ENCODE measurements at regions not wholly inside any gene's neighbourhood (a gene's known extent, or its start where the extent isn't known, plus 50 kb on each side); places are given as distances from the start of the nearest gene placed in this dataset.

DNA sequence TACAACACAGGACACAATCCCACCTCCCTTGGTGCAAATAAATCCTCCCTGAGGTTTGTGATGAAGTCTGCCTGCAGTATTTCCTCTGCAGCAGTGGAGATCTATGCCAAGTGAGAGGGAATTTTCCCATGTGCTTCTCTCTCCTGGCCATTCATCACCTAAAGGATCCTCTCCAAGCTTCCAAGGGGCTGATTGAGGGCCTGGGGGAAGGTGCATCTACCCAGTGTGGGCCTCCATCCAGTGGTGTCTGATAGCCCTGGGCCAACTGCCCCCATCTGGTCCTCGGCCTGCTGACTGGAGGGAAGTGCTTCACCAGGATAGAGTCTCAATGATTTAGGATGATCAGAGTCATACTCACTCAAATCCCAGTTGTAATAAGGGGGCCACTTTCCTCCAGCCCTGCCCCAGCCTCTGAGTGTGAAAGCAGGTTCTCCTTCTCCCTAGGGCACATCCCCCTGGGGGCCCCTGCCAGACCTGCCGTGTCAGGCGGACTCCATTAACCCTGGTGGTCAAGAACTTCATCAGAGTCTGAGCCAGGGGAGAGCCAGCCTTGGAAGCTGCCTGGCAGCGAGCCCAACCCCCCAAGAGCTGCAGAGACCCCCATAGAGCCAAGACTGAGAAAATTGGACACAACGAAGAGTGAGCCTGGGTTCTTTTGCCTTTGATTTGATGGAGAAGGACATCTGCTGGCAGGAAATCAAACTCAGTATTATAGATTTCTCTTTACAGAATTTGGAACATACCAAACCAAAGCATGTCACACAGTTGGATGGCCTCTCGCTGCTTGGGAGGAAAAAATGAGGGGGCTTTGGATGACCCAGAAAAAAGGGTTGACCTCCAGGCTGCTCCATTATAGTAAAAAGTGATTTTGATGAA, 509.6 kb downstream of the CMPK2 start:
- Histone ChIP-seq H3K36me3 (ENCODE audit: control insufficient read depth, insufficient read depth, low read length) (no peaks in the 10 kb centered on the region), H4K5ac (ENCODE audit: low read length) (no peak overlapping the region), H3K79me1 (ENCODE audit: low read length) (no peaks in the 10 kb centered on the region), H3K18ac (ENCODE audit: low read length) (no peak overlapping the region), H3K4me1 (ENCODE audit: control insufficient read depth, low read depth, low read length) (no peaks in the 10 kb centered on the region), H3K9ac (ENCODE audit: low read length) (no peak overlapping the region), H3K23ac (ENCODE audit: low read length) (no peak overlapping the region), H2BK15ac (replicated peaks; ENCODE audit: low read depth) (no peak overlapping the region), H3K4ac (ENCODE audit: low read depth, low read length) (no peak overlapping the region), H2AK5ac (ENCODE audit: low read length) (no peak overlapping the region), H3K4me2 (ENCODE audit: low read length) (no peak overlapping the region), H3K56ac (ENCODE audit: low read length) (no peak overlapping the region), H4K8ac (ENCODE audit: low read depth, low read length) (no peak overlapping the region), H2BK120ac (ENCODE audit: low read depth, low read length) (no peak overlapping the region), H2BK5ac (ENCODE audit: low read length) (no peak overlapping the region), H3K27me3 (ENCODE audit: insufficient read depth, low read length, poor library complexity) (no peaks in the 10 kb centered on the region), H3K27ac (ENCODE audit: low read depth, low read length) (no peak overlapping the region), H3K4me3 (ENCODE audit: low read length) (no peak overlapping the region), H3K79me2 (ENCODE audit: control insufficient read depth, insufficient read depth, low read length) (no peaks in the 10 kb centered on the region)
- WGBS (ENCODE audit: extremely low coverage, insufficient coverage, low lambda C conversion rate): no CpG with 5 or more reads among the region's 6 CpGs
- DNase-seq: no peak

DNA sequence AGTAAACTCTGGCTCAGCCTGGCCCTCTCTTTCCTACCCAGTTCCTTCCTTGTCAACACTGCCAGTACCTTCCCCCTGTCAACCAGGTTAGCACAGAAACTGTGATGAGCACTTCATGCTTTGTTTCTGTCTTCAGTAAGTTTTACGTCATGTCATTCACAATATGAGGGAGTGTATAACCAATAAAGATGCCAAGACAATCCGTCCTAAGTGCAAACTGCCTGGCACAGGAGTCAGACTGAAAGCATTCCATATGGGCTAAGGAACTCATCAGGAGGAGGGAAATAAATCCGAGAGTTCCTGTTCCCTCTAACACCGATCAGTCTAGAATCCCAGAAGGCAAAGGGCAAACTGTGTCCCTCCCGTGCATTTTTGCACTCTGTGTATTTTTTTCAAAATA, 507.2 kb downstream of the CMPK2 start:
- Histone ChIP-seq H3K9ac (ENCODE audit: low read length) (no peak overlapping the region), H2BK5ac (ENCODE audit: low read length) (no peak overlapping the region), H3K27me3 (ENCODE audit: insufficient read depth, low read length, poor library complexity) (no peaks in the 10 kb centered on the region), H2BK120ac (ENCODE audit: low read depth, low read length) (no peak overlapping the region), H3K4me1 (ENCODE audit: control insufficient read depth, low read depth, low read length) (no peaks in the 10 kb centered on the region), H3K36me3 (ENCODE audit: control insufficient read depth, insufficient read depth, low read length) (no peaks in the 10 kb centered on the region), H2AK5ac (ENCODE audit: low read length) (no peak overlapping the region), H2BK15ac (replicated peaks; ENCODE audit: low read depth) (no peak overlapping the region), H3K79me2 (ENCODE audit: control insufficient read depth, insufficient read depth, low read length) (no peaks in the 10 kb centered on the region), H3K4ac (ENCODE audit: low read depth, low read length) (no peak overlapping the region), H4K5ac (ENCODE audit: low read length) (no peak overlapping the region), H3K18ac (ENCODE audit: low read length) (no peak overlapping the region), H3K4me2 (ENCODE audit: low read length) (no peak overlapping the region), H3K27ac (ENCODE audit: low read depth, low read length) (no peak overlapping the region), H3K56ac (ENCODE audit: low read length) (no peak overlapping the region), H3K23ac (ENCODE audit: low read length) (no peak overlapping the region), H3K4me3 (ENCODE audit: low read length) (no peak overlapping the region), H4K8ac (ENCODE audit: low read depth, low read length) (no peak overlapping the region), H3K79me1 (ENCODE audit: low read length) (no peaks in the 10 kb centered on the region)
- no peak for DNase-seq
- WGBS (ENCODE audit: extremely low coverage, insufficient coverage, low lambda C conversion rate): no CpG with 5 or more reads among the region's 5 CpGs

DNA sequence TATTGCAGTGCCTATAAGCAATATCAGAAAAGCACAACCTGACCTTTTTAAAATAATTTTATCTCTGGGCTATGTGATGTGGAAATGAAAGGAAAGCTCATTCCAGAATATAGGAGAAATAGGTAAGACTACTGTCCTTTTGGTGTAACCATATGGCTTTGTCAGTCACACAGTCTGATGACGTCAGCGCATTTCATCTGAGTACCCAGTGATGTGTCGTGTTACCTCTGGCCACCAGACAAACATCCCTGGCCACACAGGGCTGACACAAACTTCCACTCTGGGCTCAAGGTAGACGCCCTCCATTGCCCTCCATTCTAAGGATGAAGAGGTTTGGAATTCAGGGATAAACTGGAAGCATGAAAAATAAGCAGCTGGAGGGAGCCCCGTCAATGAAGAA, 506.7 kb downstream of the CMPK2 start:
- H2AK5ac ChIP-seq (ENCODE audit: low read length): no peak overlapping the region
- no peak overlapping the region for H3K27ac ChIP-seq (ENCODE audit: low read depth, low read length)
- no peak overlapping the region for H3K23ac ChIP-seq (ENCODE audit: low read length)
- DNase-seq: no peak
- no peak overlapping the region for H3K4me3 ChIP-seq (ENCODE audit: low read length)
- H4K8ac ChIP-seq (ENCODE audit: low read depth, low read length): no peak overlapping the region
- H3K9ac ChIP-seq (ENCODE audit: low read length): no peak overlapping the region
- no peak overlapping the region for H2BK5ac ChIP-seq (ENCODE audit: low read length)
- no peaks in the 10 kb centered on the region for H3K4me1 ChIP-seq (ENCODE audit: control insufficient read depth, low read depth, low read length)
- H3K79me2 ChIP-seq (ENCODE audit: control insufficient read depth, insufficient read depth, low read length): no peaks in the 10 kb centered on the region
- no peak overlapping the region for H2BK15ac ChIP-seq (replicated peaks; ENCODE audit: low read depth)
- H3K36me3 ChIP-seq (ENCODE audit: control insufficient read depth, insufficient read depth, low read length): no peaks in the 10 kb centered on the region
- no peaks in the 10 kb centered on the region for H3K27me3 ChIP-seq (ENCODE audit: insufficient read depth, low read length, poor library complexity)
- WGBS (ENCODE audit: extremely low coverage, insufficient coverage, low lambda C conversion rate): no CpG with 5 or more reads among the region's 5 CpGs
- H3K4me2 ChIP-seq (ENCODE audit: low read length): no peak overlapping the region
- H3K4ac ChIP-seq (ENCODE audit: low read depth, low read length): no peak overlapping the region
- no peaks in the 10 kb centered on the region for H3K79me1 ChIP-seq (ENCODE audit: low read length)
- no peak overlapping the region for H2BK120ac ChIP-seq (ENCODE audit: low read depth, low read length)
- H3K56ac ChIP-seq (ENCODE audit: low read length): no peak overlapping the region
- no peak overlapping the region for H3K18ac ChIP-seq (ENCODE audit: low read length)
- H4K5ac ChIP-seq (ENCODE audit: low read length): no peak overlapping the region

DNA sequence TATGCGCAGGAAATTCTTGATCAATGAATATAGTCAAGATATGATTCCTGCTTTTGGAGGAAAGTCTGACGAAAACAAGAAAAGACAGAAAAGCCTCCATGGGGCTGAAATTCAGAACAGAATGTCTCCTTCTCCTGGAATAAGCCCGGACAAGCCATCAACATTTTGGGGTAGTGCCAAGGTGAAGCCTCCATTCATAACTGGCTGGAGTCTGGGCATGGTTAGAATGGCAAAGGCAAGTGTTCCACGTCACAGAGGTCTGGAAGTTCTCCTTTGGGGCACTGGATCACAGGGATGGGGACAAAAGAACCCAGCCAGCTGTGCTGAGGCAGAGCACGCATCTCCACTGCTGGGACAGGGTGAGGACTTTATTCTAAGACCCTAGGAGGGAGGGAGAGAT, 505.7 kb downstream of the CMPK2 start:
- Histone ChIP-seq H3K27me3 (ENCODE audit: insufficient read depth, low read length, poor library complexity) (no peaks in the 10 kb centered on the region), H3K4me2 (ENCODE audit: low read length) (no peak overlapping the region), H3K4ac (ENCODE audit: low read depth, low read length) (no peak overlapping the region), H4K5ac (ENCODE audit: low read length) (no peak overlapping the region), H3K27ac (ENCODE audit: low read depth, low read length) (no peak overlapping the region), H2AK5ac (ENCODE audit: low read length) (no peak overlapping the region), H3K4me3 (ENCODE audit: low read length) (no peak overlapping the region), H2BK5ac (ENCODE audit: low read length) (no peak overlapping the region), H3K4me1 (ENCODE audit: control insufficient read depth, low read depth, low read length) (no peaks in the 10 kb centered on the region), H3K18ac (ENCODE audit: low read length) (no peak overlapping the region), H3K56ac (ENCODE audit: low read length) (no peak overlapping the region), H3K79me2 (ENCODE audit: control insufficient read depth, insufficient read depth, low read length) (no peaks in the 10 kb centered on the region), H3K9ac (ENCODE audit: low read length) (no peak overlapping the region), H2BK15ac (replicated peaks; ENCODE audit: low read depth) (no peak overlapping the region), H3K36me3 (ENCODE audit: control insufficient read depth, insufficient read depth, low read length) (no peaks in the 10 kb centered on the region), H2BK120ac (ENCODE audit: low read depth, low read length) (no peak overlapping the region), H3K23ac (ENCODE audit: low read length) (no peak overlapping the region), H4K8ac (ENCODE audit: low read depth, low read length) (no peak overlapping the region), H3K79me1 (ENCODE audit: low read length) (no peaks in the 10 kb centered on the region)
- no CpG with 5 or more reads among the region's 5 CpGs for WGBS (ENCODE audit: extremely low coverage, insufficient coverage, low lambda C conversion rate)
- no peak for DNase-seq

DNA sequence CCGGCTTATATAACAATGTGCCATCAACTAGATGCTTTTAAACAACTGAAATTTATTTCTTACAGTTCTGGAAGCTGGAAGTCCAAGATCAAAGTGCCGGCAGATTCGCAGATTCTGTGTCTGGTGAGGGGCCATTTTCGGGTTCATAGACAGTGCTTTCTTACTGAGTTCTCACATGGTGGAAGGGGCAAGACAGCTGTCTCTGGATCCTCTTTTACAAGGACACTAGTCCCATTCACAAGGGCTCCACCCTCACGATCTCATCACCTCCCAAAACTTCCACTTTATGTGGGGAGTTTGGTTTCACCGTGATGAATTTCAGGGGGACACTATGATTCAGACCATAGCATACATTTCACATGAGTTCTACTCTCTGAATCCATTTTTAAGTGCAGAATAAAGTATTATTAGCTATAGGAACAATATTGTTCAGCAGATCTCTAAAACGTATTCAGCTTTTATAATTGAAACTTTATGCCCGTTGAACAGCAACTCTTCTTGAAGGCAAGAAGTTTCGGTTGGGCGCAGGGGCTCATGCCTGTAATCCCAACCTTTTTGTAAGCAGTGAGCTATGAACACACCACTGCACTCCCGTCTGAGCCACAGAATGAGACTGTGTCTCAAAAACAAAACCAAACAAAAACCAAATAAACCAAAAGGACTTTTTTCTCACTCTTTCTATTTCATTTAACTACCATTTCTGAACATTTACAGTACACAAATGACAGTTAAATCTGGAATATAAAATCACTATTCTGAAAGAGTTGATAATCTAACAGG, 502.8 kb downstream of the CMPK2 start:
- Histone ChIP-seq H3K56ac (ENCODE audit: low read length) (no peak overlapping the region), H2BK120ac (ENCODE audit: low read depth, low read length) (no peak overlapping the region)
- WGBS (ENCODE audit: extremely low coverage, insufficient coverage, low lambda C conversion rate): no CpG with 5 or more reads among the region's 11 CpGs

More for the DNA sequence above, 502.8 kb downstream of the CMPK2 start:
- Histone ChIP-seq H3K9ac (ENCODE audit: low read length) (no peak overlapping the region), H3K18ac (ENCODE audit: low read length) (no peak overlapping the region), H3K79me2 (ENCODE audit: control insufficient read depth, insufficient read depth, low read length) (no peaks in the 10 kb centered on the region), H2BK5ac (ENCODE audit: low read length) (no peak overlapping the region), H3K4me2 (ENCODE audit: low read length) (no peak overlapping the region), H2AK5ac (ENCODE audit: low read length) (no peak overlapping the region), H3K4me1 (ENCODE audit: control insufficient read depth, low read depth, low read length) (no peaks in the 10 kb centered on the region), H4K8ac (ENCODE audit: low read depth, low read length) (no peak overlapping the region), H3K4me3 (ENCODE audit: low read length) (no peak overlapping the region), H3K27ac (ENCODE audit: low read depth, low read length) (no peak overlapping the region), H3K23ac (ENCODE audit: low read length) (no peak overlapping the region), H3K79me1 (ENCODE audit: low read length) (no peaks in the 10 kb centered on the region), H2BK15ac (replicated peaks; ENCODE audit: low read depth) (no peak overlapping the region), H4K5ac (ENCODE audit: low read length) (no peak overlapping the region), H3K36me3 (ENCODE audit: control insufficient read depth, insufficient read depth, low read length) (no peaks in the 10 kb centered on the region), H3K27me3 (ENCODE audit: insufficient read depth, low read length, poor library complexity) (no peaks in the 10 kb centered on the region), H3K4ac (ENCODE audit: low read depth, low read length) (no peak overlapping the region)
- no peak for DNase-seq

Measured in mesendoderm (in vitro differentiated cells).